ENCODE measurements at regions not wholly inside any gene's neighbourhood (a gene's known extent, or its start where the extent isn't known, plus 50 kb on each side); places are given as distances from the start of the nearest gene placed in this dataset.

GRCh38 chr3:94395851-94396250 lies 333.0 kb downstream of the NSUN3 start:
- no peak overlapping the region for H3K27ac ChIP-seq (ENCODE audit: low read depth, low read length, poor library complexity, severe bottlenecking)
- POLR2A ChIA-PET (ENCODE audit: low non-redundant PET) = no interaction called here
- H3K4me1 ChIP-seq (ENCODE audit: insufficient read depth, low read length, poor library complexity, severe bottlenecking) = no peaks in the 10 kb centered on the region
- TF ChIP-seq EZH2 (IDR thresholded peaks at IDR 0.05; ENCODE audit: borderline replicate concordance, low read depth, low read length, poor library complexity, severe bottlenecking) = no peak
- TF ChIP-seq CTCF (conservative IDR thresholded peaks at IDR 0.05; ENCODE audit: low read depth, low read length) = no peak
- no peak overlapping the region for H3K4me3 ChIP-seq (ENCODE audit: low read depth, low read length, poor library complexity, severe bottlenecking)
- H3K36me3 ChIP-seq (ENCODE audit: insufficient read depth, low read length, poor library complexity, severe bottlenecking) = no peaks in the 10 kb centered on the region
- CTCF ChIA-PET = no interaction called here
- no TSS peak for BruUV-seq (replicated peaks)
- DNase-seq (ENCODE audit: low spot score) = no peak
- H3K9me3 ChIP-seq (ENCODE audit: low read depth, low read length, poor library complexity, severe bottlenecking) = no peaks in the 10 kb centered on the region
- intact Hi-C loops (cut with micrococcal nuclease; ENCODE audit: unreplicated experiment) = no loop called here
- no peaks in the 10 kb centered on the region for H3K27me3 ChIP-seq (replicated peaks; ENCODE audit: insufficient read depth, low read depth, low read length, poor library complexity)

GRCh38 chr3:94398036-94398435 lies 335.2 kb downstream of the NSUN3 start:
- no peaks in the 10 kb centered on the region for H3K27me3 ChIP-seq (replicated peaks; ENCODE audit: insufficient read depth, low read depth, low read length, poor library complexity)
- no peak overlapping the region for H3K27ac ChIP-seq (ENCODE audit: low read depth, low read length, poor library complexity, severe bottlenecking)
- BruUV-seq (replicated peaks) = no TSS peak
- intact Hi-C loops (cut with micrococcal nuclease; ENCODE audit: unreplicated experiment) = no loop called here
- TF ChIP-seq EZH2 (IDR thresholded peaks at IDR 0.05; ENCODE audit: borderline replicate concordance, low read depth, low read length, poor library complexity, severe bottlenecking) (no peak), CTCF (conservative IDR thresholded peaks at IDR 0.05; ENCODE audit: low read depth, low read length) (no peak)
- CTCF ChIA-PET = no interaction called here
- DNase-seq (ENCODE audit: low spot score) = no peak
- no peaks in the 10 kb centered on the region for H3K36me3 ChIP-seq (ENCODE audit: insufficient read depth, low read length, poor library complexity, severe bottlenecking)
- H3K4me3 ChIP-seq (ENCODE audit: low read depth, low read length, poor library complexity, severe bottlenecking) = no peak overlapping the region
- POLR2A ChIA-PET (ENCODE audit: low non-redundant PET) = no interaction called here
- no peaks in the 10 kb centered on the region for H3K9me3 ChIP-seq (ENCODE audit: low read depth, low read length, poor library complexity, severe bottlenecking)
- H3K4me1 ChIP-seq (ENCODE audit: insufficient read depth, low read length, poor library complexity, severe bottlenecking) = no peaks in the 10 kb centered on the region

- Histone ChIP-seq H3K4me1 (ENCODE audit: insufficient read depth, low read length, poor library complexity, severe bottlenecking) (no peaks in the 10 kb centered on the region), H3K4me3 (ENCODE audit: low read depth, low read length, poor library complexity, severe bottlenecking) (no peak overlapping the region), H3K9me3 (ENCODE audit: low read depth, low read length, poor library complexity, severe bottlenecking) (no peaks in the 10 kb centered on the region), H3K36me3 (ENCODE audit: insufficient read depth, low read length, poor library complexity, severe bottlenecking) (no peaks in the 10 kb centered on the region), H3K27me3 (replicated peaks; ENCODE audit: insufficient read depth, low read depth, low read length, poor library complexity) (no peaks in the 10 kb centered on the region), H3K27ac (ENCODE audit: low read depth, low read length, poor library complexity, severe bottlenecking) (no peak overlapping the region)
- POLR2A ChIA-PET (ENCODE audit: low non-redundant PET) = no interaction called here
- CTCF ChIA-PET = no interaction called here
- BruUV-seq (replicated peaks) = no TSS peak
- DNase-seq (ENCODE audit: low spot score) = no peak
- TF ChIP-seq EZH2 (IDR thresholded peaks at IDR 0.05; ENCODE audit: borderline replicate concordance, low read depth, low read length, poor library complexity, severe bottlenecking) (no peak), CTCF (conservative IDR thresholded peaks at IDR 0.05; ENCODE audit: low read depth, low read length) (no peak)
- intact Hi-C loops (cut with micrococcal nuclease; ENCODE audit: unreplicated experiment) = no loop called here
Observed at GRCh38 chr3:94401466-94401865, 338.6 kb downstream of the NSUN3 start.

Measured in A673 (cell line).